HFFc6 (cell line): ENCODE measurements at regions not wholly inside any gene's neighbourhood (a gene's known extent, or its start where the extent isn't known, plus 50 kb on each side); places are given as distances from the start of the nearest gene placed in this dataset.

ENCODE experiments used
- DNase-seq: peaks from one replicate; pipeline ENCODE4 v3.0.0-alpha.2; 2018
- H3K27ac Mint-ChIP-seq: 2 replicates; pipeline ENCODE4 v1.8.0; 2020; ENCODE audit warnings: mild to moderate bottlenecking, mixed read lengths
- H3K27me3 Mint-ChIP-seq: 2 replicates; pipeline ENCODE4 v1.8.0; 2021; ENCODE audit warnings: mild to moderate bottlenecking, moderate library complexity, mixed read lengths; ENCODE audit not compliant: insufficient read depth
- H3K36me3 Mint-ChIP-seq: 2 replicates; pipeline ENCODE4 v1.8.0; 2021; ENCODE audit warnings: low read depth, mixed read lengths
- H3K4me1 Mint-ChIP-seq: 2 replicates; pipeline ENCODE4 v1.8.0; 2020; ENCODE audit warnings: low read depth, mixed read lengths
- H3K4me3 Mint-ChIP-seq: 2 replicates; pipeline ENCODE4 v1.8.0; 2020; ENCODE audit warnings: mild to moderate bottlenecking, moderate library complexity, mixed read lengths
- H3K9me3 Mint-ChIP-seq: 2 replicates; pipeline ENCODE4 v1.8.0; 2020; ENCODE audit warnings: mild to moderate bottlenecking, mixed read lengths
- TF ChIP-seq, protein P1 (sequence below): fragments of 200-600 bp; sonication (generic); IDR thresholded peaks from 2 replicates; pipeline ENCODE4 v1.5.0; 2021; ENCODE audit warnings: antibody characterized with exemption, mild to moderate bottlenecking

DNA sequence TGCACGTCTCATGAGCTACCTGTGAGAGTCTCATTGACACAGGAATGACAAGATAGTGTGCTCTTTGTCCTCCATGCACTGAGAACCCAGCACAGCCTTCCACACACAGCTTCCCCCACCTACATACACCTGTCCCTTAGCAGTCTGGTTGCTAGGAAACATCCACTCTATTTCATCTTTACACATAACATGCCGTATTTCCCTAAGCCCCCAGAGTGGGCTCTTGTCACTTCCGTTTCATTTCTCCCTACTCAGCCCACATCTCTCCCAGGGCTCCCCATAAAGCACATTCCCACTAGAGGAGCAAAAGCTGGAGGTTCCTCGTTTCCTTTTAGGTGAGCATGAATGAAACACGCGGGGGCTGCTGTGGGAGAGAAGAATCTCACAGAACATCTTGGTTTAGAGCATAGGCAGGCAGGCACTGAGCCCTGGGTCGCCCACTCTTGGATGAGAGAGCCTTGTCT lies 137.1 kb downstream of the ETS2 start:
- Mint-ChIP-seq H3K9me3 (no peaks in the 10 kb centered on the region), H3K36me3 (no peaks in the 10 kb centered on the region), H3K27ac (no peak overlapping the region), H3K4me3 (no peak overlapping the region), H3K4me1 (peaks cover 36% of the 10 kb centered on the region), H3K27me3 (peaks cover 3% of the 10 kb centered on the region)
- DNase-seq = no peak
- TF ChIP-seq, protein P1, sequence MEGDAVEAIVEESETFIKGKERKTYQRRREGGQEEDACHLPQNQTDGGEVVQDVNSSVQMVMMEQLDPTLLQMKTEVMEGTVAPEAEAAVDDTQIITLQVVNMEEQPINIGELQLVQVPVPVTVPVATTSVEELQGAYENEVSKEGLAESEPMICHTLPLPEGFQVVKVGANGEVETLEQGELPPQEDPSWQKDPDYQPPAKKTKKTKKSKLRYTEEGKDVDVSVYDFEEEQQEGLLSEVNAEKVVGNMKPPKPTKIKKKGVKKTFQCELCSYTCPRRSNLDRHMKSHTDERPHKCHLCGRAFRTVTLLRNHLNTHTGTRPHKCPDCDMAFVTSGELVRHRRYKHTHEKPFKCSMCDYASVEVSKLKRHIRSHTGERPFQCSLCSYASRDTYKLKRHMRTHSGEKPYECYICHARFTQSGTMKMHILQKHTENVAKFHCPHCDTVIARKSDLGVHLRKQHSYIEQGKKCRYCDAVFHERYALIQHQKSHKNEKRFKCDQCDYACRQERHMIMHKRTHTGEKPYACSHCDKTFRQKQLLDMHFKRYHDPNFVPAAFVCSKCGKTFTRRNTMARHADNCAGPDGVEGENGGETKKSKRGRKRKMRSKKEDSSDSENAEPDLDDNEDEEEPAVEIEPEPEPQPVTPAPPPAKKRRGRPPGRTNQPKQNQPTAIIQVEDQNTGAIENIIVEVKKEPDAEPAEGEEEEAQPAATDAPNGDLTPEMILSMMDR = no peak

- Mint-ChIP-seq H3K4me1 (peaks cover 15% of the 10 kb centered on the region), H3K27me3 (peaks cover 7% of the 10 kb centered on the region), H3K36me3 (no peaks in the 10 kb centered on the region), H3K4me3 (no peak overlapping the region), H3K9me3 (no peaks in the 10 kb centered on the region), H3K27ac (no peak overlapping the region)
- no peak for DNase-seq
- TF ChIP-seq, protein P1 = no peak
Observed at GRCh38 chr21:38938769-38939168, 133.0 kb downstream of the ETS2 start.

- Mint-ChIP-seq H3K9me3 (no peaks in the 10 kb centered on the region), H3K4me3 (no peak overlapping the region), H3K27ac (peak overlapping the region; percentile 29), H3K4me1 (peaks cover 15% of the 10 kb centered on the region), H3K36me3 (no peaks in the 10 kb centered on the region), H3K27me3 (peaks cover 7% of the 10 kb centered on the region)
- peak; percentile 56 for DNase-seq
- TF ChIP-seq, protein P1 = no peak
Observed at GRCh38 chr21:38938343-38938742, 132.6 kb downstream of the ETS2 start.

DNA sequence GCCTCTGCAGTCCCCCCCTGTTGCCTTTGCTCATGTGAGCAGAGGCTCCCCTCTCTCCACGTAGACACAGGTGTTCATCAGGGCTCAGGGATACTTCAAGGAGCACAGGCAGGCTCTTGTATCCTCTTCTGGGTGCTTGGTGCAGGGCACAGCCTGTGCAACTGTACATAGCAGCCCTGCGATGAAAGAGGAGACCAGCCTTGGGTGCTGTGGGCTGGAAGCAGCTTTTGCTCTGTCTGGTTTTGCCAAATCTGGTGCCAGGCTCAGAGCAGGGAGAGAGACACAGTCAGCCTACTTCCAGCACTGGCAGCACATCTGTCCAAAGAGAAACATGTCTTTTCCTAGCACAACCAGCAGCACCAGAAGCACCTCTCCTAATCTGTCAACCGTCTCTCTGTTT lies 132.1 kb downstream of the ETS2 start:
- peak overlapping the region; percentile 29 for H3K27ac Mint-ChIP-seq
- H3K36me3 Mint-ChIP-seq = no peaks in the 10 kb centered on the region
- peaks cover 6% of the 10 kb centered on the region for H3K27me3 Mint-ChIP-seq
- DNase-seq = no peak
- no peak overlapping the region for H3K4me3 Mint-ChIP-seq
- H3K9me3 Mint-ChIP-seq = no peaks in the 10 kb centered on the region
- peaks cover 15% of the 10 kb centered on the region for H3K4me1 Mint-ChIP-seq
- TF ChIP-seq, protein P1 = no peak

- Mint-ChIP-seq H3K9me3 (no peaks in the 10 kb centered on the region), H3K27me3 (peaks cover 7% of the 10 kb centered on the region)
- no peak for DNase-seq
Observed at GRCh38 chr21:38937286-38937790, 131.6 kb downstream of the ETS2 start.

More at GRCh38 chr21:38937286-38937790, 131.6 kb downstream of the ETS2 start:
- H3K4me1 Mint-ChIP-seq = peaks cover 15% of the 10 kb centered on the region
- H3K36me3 Mint-ChIP-seq = no peaks in the 10 kb centered on the region
- TF ChIP-seq, protein P1 = no peak
- H3K27ac Mint-ChIP-seq = no peak overlapping the region
- no peak overlapping the region for H3K4me3 Mint-ChIP-seq
